Fibroblast of lung (primary cell): ENCODE measurements at regions not wholly inside any gene's neighbourhood (a gene's known extent, or its start where the extent isn't known, plus 50 kb on each side); places are given as distances from the start of the nearest gene placed in this dataset.

Experiments used
- DNase-seq, 2 donors: peaks; one replicate each; pipeline versions ENCODE4 v3.0.0 to v3.0.0-alpha.2; 2010; ENCODE audit warnings: low read depth in 2 of 2
- H2AFZ ChIP-seq: 2 replicates; pipeline ENCODE4 v1.5.1; 2012; ENCODE audit warnings: low read length, control low read depth, inconsistent platforms
- H3K27ac ChIP-seq: 2 replicates; pipeline ENCODE4 v1.5.1; 2011; ENCODE audit warnings: low read length, control low read depth; ENCODE audit not compliant: insufficient read depth
- H3K27me3 ChIP-seq: 2 replicates; pipeline ENCODE4 v1.5.1; 2011; ENCODE audit warnings: mild to moderate bottlenecking, low read length; ENCODE audit not compliant: control insufficient read depth, insufficient read depth
- H3K36me3 ChIP-seq: 2 replicates; pipeline ENCODE4 v1.5.1; 2011; ENCODE audit warnings: low read length; ENCODE audit not compliant: control insufficient read depth, insufficient read depth
- H3K4me1 ChIP-seq: 2 replicates; pipeline ENCODE4 v1.5.1; 2011; ENCODE audit warnings: low read length; ENCODE audit not compliant: control insufficient read depth, insufficient read depth; ENCODE audit errors: extremely low read depth
- H3K4me2 ChIP-seq: 2 replicates; pipeline ENCODE4 v1.5.1; 2011; ENCODE audit warnings: low read length, control low read depth; ENCODE audit not compliant: insufficient read depth; ENCODE audit errors: extremely low read depth
- H3K4me3 ChIP-seq, 4 experiments: fragments of 200-600 bp in 1 of 4; sonication (generic) in 1 of 4; replicated peaks in 1 of 4; 2 replicates each; pipeline ENCODE4 v1.5.1; 2011 to 2016; ENCODE audit warnings: low read length in 4 of 4, low read depth in 3 of 4, mild to moderate bottlenecking in 3 of 4, control low read depth in 2 of 4, inconsistent platforms in 1 of 4, mixed read lengths in 1 of 4; ENCODE audit not compliant: insufficient read depth in 1 of 4; ENCODE audit errors: control extremely low read depth in 1 of 4
- H3K79me2 ChIP-seq: 2 replicates; pipeline ENCODE4 v1.5.1; 2012; ENCODE audit warnings: mild to moderate bottlenecking, low read length, inconsistent platforms; ENCODE audit not compliant: control insufficient read depth, insufficient read depth
- H3K9ac ChIP-seq: 2 replicates; pipeline ENCODE4 v1.5.1; 2011; ENCODE audit warnings: mild to moderate bottlenecking, low read length, control low read depth; ENCODE audit not compliant: insufficient read depth
- H3K9me3 ChIP-seq: 2 replicates; pipeline ENCODE4 v1.5.1; 2012; ENCODE audit warnings: low read depth, low read length; ENCODE audit not compliant: control insufficient read depth, insufficient read depth
- H4K20me1 ChIP-seq: 2 replicates; pipeline ENCODE4 v1.5.1; 2011; ENCODE audit warnings: low read length; ENCODE audit not compliant: control insufficient read depth, insufficient read depth; ENCODE audit errors: extremely low read depth
- CTCF ChIP-seq, 2 donors: IDR thresholded peaks in 1 of 2; conservative IDR thresholded peaks in 1 of 2; 1 replicate in 1 of 2; 2 replicates in 1 of 2; pipeline ENCODE4 v1.5.1; 2011 to 2012; ENCODE audit warnings: low read length in 2 of 2, control low read depth in 1 of 2, inconsistent platforms in 1 of 2, low read depth in 1 of 2, mild to moderate bottlenecking in 1 of 2
- EZH2 ChIP-seq: IDR thresholded peaks from 2 replicates; pipeline ENCODE4 v1.5.1; 2012; ENCODE audit warnings: low read length, control low read depth, mild to moderate bottlenecking; ENCODE audit errors: missing control alignments

- no peaks in the 10 kb centered on the region for H3K79me2 ChIP-seq
- no peaks in the 10 kb centered on the region for H3K27me3 ChIP-seq
- H3K9me3 ChIP-seq = no peaks in the 10 kb centered on the region
- DNase-seq = no peak
- H4K20me1 ChIP-seq = no peaks in the 10 kb centered on the region
- H3K27ac ChIP-seq = no peak overlapping the region
- H3K4me3 ChIP-seq = no peak overlapping the region
- no peak overlapping the region for H3K4me2 ChIP-seq
- no peak for TF ChIP-seq CTCF (conservative IDR thresholded peaks at IDR 0.05 in 1 of 2, IDR thresholded peaks at IDR 0.05 in 1 of 2; ENCODE audit: low read depth in 1 of 2, low read length in 2 of 2)
- no peak for TF ChIP-seq EZH2
- H3K9ac ChIP-seq = no peak overlapping the region
- no peaks in the 10 kb centered on the region for H3K36me3 ChIP-seq
- no peaks in the 10 kb centered on the region for H3K4me1 ChIP-seq
- no peak overlapping the region for H2AFZ ChIP-seq
Measured at GRCh38 chr1:4599521-4599920, 54.9 kb upstream of the AJAP1 start.

GRCh38 chr1:4599951-4600481 lies 54.4 kb upstream of the AJAP1 start:
- Histone ChIP-seq H3K4me2 (no peak overlapping the region), H3K79me2 (no peaks in the 10 kb centered on the region), H4K20me1 (no peaks in the 10 kb centered on the region), H3K36me3 (no peaks in the 10 kb centered on the region), H3K4me1 (no peaks in the 10 kb centered on the region), H2AFZ (no peak overlapping the region), H3K4me3 (no peak overlapping the region), H3K9ac (no peak overlapping the region), H3K27ac (no peak overlapping the region), H3K9me3 (no peaks in the 10 kb centered on the region), H3K27me3 (no peaks in the 10 kb centered on the region)
- DNase-seq = no peak
- no peak for TF ChIP-seq EZH2
- TF ChIP-seq CTCF (conservative IDR thresholded peaks at IDR 0.05 in 1 of 2, IDR thresholded peaks at IDR 0.05 in 1 of 2; ENCODE audit: low read depth in 1 of 2, low read length in 2 of 2) = no peak

GRCh38 chr1:4600615-4601460 lies 53.6 kb upstream of the AJAP1 start:
- TF ChIP-seq EZH2 = no peak
- Histone ChIP-seq H4K20me1 (no peaks in the 10 kb centered on the region), H3K27ac (no peak overlapping the region), H3K4me1 (no peaks in the 10 kb centered on the region), H3K36me3 (no peaks in the 10 kb centered on the region), H3K9ac (no peak overlapping the region), H3K4me2 (no peak overlapping the region), H3K9me3 (no peaks in the 10 kb centered on the region), H3K4me3 (no peak overlapping the region), H2AFZ (no peak overlapping the region), H3K79me2 (no peaks in the 10 kb centered on the region), H3K27me3 (no peaks in the 10 kb centered on the region)
- no peak for DNase-seq
